NCI-H460 (cell line): ENCODE measurements at regions not wholly inside any gene's neighbourhood (a gene's known extent, or its start where the extent isn't known, plus 50 kb on each side); places are given as distances from the start of the nearest gene placed in this dataset.
A peak's percentile ranks its signal among the peaks of the same experiment; 100 is the strongest.
"Not testable (repeated sequence)": the region's sequence is repeated elsewhere in the genome, so short reads cannot be mapped to it uniquely, and the experiment has no call there.

Source experiments
- DNase-seq: peaks from one replicate; pipeline ENCODE4 v3.0.0-alpha.2; 2016; ENCODE audit warnings: low read depth; ENCODE audit errors: extremely low read depth

DNA sequence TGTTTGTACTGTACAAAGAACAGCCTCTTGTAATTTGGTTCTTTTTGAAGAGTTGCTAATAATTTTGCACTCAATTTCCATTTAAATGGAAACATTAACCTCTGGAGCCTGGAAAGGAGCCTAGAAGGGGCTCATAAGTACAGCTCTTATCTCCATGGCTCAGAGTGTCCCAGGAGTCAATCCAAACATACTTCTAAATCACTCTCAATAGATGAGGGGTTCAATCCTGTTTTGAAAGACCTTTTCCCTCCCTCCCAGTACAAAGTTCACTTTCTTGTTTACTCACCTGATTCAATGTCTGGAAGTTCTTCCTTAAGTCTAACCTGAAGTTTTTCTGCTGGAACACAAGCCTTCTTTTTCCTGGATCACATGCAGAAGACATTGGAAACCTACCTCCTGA is 273.0 kb upstream of the PLET1 start:
- no peak for DNase-seq

DNA sequence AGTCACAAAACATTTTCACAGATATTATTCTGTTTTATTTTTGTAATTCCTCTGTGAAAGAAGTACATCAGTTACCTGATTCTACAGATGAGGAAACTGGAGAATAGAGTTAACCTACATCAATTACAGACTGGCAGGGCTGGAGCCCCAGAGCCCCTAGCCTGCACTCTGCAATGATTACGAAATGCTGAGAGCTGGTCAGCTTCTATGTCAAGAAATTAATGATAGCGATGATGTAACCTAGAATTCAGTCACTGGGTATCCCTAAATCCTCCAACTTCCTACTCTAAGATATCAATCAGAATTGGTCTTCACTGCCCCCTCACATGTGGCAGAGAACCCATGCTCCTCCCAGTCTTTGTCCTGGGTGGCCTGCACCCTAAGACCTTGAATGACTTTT is 273.5 kb upstream of the PLET1 start:
- no peak for DNase-seq

DNA sequence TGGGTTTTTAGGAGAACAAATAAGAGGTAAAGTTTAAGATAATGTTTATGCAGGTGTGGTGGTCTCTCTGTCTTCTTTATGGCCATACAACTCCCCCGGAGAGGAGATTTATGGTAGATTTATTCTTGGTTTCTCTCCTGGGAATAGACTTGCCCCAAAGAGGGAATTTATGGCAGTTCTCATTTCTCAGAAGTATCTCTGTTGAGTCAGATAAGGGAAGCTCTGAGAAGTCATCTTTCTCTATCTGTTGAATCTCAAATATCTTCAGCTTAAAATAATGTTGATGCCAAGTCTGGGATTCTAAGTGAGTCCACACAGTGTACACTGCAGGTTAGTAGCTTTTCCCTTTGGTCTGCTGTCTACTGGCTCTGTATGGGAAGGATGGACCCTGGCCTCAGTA is 276.4 kb upstream of the PLET1 start:
- no peak for DNase-seq

DNA sequence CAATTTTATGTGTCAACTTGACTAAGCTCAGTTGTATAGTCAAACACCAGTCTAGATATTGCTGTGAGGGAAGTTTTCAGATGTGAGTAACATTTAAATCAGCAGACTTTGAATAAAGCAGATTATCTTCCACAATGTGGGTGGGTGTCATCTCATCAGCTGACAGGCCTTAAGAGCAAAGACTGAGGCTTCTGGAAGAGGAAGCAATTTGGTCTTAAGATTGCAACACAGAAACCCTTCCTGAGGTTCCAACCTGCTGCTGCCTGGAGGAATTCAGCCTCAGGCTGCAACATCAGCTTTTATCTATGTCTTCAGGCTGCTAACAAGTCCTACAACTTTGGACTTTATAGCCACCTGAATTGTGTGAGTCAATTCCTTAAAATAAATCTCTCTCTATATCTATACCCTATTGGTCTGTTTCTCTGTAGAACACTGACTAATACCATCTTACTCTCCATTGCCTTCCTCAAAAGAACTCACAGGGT is 277.2 kb upstream of the PLET1 start:
- no peak for DNase-seq

DNA sequence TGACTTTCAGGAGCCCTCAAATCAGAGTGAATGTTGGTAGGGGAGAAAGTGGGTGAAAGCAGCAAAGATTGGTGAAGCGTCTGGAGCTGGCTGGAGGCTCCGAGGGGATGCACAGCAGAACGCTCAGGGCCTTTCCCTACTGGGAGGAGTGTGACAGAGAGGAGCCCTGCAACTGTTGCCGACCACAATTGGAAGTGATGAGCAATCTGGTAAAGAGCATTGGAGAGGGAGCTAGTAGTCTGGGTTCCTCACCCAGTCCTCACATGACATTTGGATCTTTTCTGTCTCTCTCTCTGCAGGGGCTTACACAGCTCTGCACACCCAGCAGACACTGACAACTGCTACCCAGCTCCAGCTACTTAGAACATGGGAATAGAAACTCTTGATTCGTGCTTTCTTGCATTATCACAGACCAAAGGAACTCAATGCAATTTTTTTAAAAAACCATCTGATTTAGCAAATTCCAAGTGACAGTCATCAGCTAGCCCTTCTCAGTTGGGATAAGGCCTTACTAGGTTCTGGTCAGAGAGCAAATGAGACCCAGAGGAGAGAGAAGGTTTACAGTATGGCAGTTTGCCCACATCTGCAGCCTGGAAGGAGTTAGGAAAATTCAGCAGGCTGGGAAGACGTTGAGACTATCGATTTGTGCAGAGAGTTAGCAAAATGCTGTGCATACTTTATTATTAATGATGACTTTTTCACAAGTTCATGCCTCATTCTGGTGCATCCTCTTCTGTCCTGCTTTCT is 278.0 kb upstream of the PLET1 start:
- no peak for DNase-seq

DNA sequence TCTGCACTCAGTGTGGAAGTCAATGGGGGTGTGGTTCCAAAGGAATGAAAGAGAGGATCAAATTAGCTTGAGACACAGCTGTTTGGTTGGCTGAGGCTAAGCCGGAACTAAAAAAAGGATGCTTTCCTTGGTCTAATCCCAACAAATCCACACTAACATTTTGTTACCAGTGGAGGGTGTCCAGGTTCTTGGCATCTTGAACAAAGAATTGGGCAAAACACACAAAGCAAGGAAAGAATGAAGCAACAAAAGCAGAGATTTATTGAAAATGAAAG is 278.6 kb upstream of the PLET1 start:
- not testable (repeated sequence) for DNase-seq

DNA sequence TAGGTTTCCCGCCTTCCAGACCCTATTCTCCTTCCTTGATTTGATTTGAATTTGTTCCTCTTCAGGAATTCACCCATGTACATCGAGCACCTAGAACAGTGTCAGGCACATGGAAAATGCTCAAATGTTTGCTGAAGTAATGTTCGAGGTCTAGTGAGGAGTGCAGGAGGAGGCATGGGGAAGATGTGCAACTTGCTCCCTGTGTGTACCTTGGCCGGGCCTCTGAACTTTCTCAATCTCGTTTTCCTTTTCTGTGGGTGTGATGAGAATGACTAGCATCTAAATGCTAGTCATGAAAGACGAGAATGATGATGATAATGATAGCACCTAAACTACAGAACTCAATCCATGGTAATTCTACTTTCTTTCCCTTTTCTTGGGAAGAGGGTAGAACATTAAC is 279.1 kb upstream of the PLET1 start:
- no peak for DNase-seq

DNA sequence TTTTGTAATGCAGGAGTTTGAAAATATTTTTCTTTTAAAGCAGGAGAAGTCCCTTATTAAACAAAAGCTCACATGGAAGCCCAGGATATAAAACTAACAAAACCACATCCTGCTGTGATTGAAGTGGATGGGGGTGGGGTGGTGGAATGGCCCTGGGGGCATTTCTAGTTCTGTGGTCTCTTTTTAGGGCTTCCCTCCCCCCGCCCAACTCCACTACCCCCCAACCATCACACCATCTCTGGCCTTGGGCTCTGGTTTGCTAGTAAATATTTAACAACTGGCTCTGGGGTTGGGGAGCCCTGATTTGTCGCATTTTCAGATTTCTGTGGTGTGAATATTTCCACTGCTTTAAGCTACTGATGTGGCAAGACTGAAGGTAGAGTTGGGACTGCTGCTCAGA is 279.6 kb upstream of the PLET1 start:
- no peak for DNase-seq

DNA sequence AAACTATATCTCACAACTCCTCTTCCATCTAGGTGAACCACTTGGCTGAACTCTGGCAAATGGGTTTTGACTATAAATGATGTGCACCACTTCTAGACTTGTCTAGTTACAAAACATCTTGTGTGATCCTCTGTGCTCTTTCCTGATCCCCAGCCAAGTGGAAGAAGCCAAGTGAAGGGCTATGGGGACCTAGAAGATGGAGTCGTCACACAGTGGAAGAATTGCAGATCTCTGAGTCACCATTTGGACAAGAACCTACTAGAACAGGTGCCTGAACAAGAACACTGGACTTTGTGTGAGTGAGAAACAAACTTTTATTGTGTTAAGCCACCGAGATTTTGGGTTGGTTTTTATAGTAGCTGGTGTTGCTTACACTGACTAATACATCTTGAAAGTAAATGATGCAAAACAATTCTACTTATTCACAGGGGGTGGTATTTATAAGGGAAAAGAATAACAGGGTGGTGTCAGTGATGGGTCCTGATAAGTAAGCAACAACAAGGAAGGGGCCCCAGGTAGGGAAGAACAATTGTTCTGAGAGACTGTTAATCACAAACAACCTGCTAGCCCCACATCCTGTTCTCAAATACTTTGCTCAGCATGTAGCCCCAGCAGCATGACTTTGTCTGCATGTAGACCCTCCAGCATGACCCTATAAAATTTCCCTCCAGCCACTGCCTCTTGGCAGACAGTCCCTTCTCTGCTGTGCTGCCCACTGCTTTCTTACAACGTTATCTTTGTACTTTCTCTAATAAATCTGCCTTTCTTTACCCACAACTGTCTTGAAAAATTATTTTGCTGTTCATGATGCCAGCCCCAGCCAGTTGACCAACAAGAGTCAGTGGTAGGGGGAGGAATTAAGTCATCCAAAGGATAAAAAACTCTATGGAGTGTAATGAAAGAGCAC is 280.7 kb upstream of the PLET1 start:
- DNase-seq: no peak

DNA sequence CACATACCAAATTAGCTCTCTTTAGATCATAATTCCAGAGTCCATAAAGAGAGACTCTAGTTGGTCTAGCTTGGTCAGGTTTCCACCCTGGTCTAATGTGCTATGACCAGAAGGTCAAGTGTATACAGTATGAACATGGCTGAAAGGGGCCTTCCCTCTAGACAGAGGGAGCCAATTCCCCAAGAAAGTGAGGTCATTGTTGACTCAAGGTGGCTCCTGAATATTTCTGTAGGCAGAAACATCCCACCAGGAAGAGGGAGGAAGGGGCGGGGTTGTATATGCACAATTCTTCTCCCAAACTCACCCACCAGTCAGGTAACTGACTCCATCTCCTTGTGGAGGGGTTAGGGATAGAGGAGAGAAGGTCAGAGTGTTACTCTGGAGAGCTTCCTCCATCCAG is 281.8 kb upstream of the PLET1 start:
- no peak for DNase-seq

DNA sequence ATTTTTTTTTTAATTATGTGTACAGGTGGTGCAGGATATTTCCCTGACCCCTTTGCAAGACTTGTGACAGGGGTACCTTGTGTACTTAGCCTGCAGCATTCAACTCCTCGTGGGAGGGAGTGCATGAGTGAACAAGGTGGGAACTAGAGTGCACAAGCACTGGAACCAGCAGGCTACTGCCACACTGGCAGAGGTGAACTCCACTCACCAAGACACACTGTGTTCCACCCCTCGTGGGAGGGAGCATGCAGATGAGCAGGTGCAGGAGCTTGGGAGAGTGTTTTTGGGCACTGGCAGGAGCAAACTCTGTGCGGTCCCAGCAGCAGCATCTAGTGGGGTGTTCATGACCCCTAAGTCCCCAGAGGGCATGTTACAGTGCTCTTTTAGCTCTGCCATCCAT is 282.7 kb upstream of the PLET1 start:
- DNase-seq: no peak

DNA sequence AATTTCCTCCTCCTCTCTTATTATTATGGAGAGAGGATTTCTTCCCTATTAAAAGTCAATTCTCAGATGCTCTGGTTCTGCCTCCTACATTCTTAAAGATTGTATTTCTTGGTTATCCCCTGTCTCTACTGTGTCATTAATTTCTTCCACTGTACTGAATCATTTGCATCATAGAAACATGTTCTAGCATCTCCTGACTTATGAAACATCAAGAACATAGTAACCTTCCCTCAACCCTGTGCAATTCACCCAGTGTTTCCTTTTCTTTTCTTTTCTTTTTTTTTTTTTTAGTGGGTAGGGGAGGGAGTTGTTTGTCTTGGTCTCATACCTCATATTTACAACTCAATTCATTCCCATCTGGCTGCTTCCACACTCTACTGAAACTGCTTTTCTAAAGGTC is 288.0 kb upstream of the PLET1 start:
- DNase-seq: no peak

DNA sequence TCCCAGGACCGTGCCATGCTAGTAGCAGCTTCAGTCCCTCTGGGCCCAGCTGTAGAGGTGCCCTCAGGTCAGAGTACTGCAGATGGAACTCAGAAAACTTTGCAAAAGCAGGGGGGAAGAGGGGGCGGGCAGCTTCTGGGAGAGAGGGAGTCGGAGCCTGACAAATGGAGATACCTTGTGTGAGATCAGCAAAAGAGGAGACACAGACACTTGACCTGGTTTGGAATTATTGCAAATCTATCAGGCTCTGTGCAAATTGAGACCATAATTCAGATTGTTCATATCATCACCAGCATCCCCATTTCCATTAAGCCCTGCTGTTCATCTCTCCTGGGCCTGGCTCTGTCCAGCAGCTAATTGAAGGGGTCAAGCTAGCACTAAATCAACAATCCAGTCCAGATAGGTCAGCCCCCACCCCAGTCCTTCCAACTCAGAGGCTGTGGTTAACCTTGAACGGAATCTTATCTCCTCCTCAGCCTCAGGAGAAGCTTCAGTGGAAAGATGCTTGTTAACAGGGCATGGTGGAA is 292.6 kb upstream of the PLET1 start:
- no peak for DNase-seq

DNA sequence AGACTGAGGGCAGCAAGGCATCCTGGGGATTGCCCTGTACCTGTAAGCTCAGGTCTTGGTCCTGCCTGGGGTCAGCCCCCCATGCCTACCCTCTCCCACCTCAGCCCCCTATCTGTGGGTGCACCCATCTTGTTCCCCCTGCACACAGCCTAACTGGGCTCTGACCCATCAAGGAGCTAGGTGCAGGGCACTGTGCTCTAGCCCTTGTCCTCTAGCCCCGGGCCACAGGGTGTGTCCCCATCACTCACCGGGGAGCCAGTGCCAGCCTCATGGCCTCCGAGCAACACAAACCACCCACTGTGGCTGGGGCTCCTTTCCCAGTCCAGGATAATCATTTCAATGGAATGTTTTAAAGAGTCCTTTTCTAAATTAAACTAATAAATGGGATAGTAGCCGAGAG is 293.9 kb upstream of the PLET1 start:
- no peak for DNase-seq

DNA sequence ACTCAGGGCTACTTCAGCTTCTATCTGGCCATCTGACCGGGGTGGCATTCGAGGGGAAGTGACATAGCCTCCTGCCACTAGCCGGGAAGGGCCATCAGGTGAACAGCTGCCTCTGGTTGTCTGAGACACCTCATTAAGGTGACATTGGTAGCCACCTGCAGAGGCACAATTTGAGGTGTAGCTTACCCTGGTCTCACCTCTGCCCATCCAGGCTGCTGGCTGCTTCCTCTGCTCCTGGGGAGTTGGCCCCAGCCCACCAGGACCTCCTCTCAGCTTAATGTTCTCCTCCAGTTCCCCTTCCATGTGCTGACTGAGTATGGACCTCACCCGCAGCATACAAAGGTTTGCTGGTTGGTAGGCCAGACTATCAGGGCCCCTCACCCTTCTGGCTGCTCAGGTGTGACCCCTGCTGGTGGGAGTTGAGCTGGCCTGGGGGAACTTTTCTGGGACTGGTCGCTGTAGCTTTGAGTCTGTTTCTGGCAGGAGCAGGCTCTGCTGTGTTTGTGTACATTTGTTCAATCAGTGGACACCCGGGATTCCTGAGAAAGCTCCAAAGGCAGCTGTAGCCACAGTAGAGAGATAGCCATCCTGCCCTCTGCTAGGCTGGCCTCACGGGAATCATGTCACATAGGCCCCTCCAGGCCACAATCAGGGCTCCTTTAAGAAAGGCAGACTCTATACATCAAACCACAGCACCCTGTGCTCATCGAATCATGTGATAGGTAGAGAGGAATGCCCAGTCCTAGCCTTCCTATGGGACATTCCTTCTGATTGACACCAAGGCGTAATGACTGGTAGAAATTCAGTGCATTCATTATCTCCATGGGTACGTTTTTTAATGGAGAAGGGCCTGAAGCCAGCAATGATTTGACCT is 295.1 kb upstream of the PLET1 start:
- DNase-seq: peak; percentile 8

DNA sequence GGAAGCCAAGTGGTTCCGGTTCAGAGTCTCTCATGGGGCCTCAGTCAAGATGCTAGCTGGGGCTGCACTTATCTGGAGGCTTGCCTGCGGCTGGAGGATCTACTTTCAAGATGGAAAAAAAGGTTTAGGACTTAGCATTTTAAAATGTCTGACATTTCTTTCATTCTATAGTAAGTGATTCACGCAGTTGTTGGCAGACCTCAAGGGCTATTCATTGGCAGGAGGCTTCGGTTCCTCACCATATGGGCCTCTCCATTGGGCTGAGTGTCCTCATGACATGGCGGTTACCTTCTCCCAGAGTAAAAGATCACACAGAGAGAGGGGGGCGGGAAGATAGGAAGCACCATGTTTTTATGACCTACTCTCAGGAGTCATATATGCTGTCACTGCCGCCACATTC is 298.0 kb upstream of the PLET1 start:
- no peak for DNase-seq

DNA sequence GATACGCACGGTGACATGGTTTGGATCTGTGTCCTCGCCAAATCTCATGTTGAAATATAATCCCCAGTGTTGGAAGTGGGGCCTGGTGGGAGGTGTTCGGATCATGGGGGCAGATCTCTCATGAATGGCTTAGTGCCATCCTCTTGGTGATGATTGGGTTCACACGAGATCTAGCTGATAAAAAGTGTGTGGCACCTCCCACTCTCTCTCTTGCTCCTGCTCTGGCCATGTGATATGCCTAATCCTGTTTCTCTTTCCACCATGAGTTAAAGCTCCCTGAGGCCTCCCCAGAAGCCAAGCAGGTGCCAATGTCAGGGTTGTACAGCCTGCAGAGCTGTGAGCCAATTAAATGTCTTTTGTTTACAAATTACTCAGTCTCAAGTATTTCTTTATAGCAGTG is 303.1 kb upstream of the PLET1 start:
- DNase-seq: no peak

DNA sequence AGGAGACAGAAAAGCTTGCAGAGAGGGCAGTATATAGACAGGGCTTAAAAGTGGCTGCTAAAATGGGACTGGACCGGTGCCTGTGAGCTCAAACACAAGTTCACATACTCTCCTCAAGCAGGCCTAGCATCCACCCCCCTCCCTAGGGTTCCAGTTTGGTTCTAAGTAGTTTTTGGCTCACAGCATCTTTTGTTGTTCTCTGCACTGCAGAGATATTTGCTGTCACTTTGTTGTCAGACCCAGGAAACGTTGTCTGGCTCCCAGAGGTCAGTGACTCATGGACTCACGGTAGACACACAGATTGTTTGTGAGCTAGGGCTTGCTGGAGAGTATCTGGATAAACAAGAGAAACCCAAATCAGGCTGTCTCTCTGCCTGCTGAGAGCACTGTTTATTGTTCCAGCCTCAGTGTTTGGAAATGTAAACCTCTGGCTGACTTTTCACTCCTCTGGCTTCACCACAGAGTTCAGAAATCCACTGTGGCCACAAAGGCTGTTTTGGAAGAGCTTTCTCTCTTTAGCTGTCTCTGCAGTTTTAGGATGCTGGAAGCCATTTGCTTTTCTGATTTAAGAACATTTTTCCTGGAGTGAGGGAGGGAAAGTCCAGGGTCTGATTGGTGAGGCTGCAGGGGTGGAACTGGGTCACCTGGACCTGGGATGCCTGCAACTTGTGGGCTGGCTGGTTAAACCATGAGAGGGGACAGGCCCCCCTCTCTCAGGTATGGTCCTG is 303.7 kb upstream of the PLET1 start:
- no peak for DNase-seq

DNA sequence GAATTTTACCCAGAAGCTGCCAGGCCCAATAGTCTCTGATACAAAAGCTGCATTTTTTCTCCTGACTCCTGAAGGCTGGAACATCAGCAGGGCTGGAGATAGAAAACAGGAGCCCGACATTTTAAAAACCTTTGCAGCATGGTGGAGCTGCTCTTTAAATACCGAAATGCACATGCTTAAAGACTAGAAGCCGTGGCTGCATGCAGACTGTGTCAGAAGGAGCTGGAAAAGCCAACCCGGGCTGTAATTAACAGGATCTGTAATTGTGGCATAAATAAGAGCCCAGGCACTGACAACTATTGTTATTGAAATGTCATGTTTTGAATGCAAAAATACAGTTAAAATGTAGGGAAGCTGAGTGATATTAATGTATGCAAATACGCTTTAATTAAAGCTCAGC is 304.9 kb upstream of the PLET1 start:
- DNase-seq: no peak

DNA sequence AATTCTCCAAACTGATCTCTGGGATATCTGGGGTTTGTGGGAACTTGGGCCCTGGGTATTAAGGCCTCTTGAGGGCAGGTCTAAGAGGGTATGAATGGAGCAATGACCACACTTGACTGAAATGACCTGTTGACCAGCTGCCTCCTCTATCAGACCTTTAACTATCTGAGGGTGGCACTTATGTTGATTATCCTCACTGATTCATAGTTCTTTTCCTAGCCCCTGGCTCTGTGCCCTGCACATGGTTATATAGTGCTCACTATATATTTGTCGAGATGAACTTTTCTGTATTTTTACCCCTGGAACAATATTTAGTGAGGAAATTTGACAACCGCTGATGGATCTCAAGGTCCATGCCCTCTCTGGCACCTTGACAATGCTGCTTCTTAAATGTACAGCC is 305.5 kb upstream of the PLET1 start:
- DNase-seq: no peak
